ENCODE measurements at regions not wholly inside any gene's neighbourhood (a gene's known extent, or its start where the extent isn't known, plus 50 kb on each side); places are given as distances from the start of the nearest gene placed in this dataset.
"Not testable (repeated sequence)": the region's sequence is repeated elsewhere in the genome, so short reads cannot be mapped to it uniquely, and the experiment has no call there.

DNA sequence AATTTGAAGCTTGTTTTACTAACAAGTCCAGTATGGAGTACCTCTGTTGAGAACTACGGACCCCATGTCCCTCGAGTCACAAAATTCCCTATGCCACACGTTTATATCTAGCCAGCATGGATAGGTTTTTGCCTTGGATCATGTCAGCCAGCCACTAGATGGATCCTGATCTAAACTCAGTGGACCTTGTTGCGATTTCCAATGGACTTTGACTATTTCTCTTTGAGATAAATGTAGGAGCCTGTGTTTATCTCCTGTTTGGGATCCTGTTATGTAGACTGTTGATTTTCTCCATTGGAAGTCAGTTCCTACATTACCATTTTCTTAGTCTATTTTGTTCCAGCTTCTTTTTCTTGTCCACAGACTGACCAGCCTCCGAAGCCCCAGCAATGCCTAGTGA, 127.1 kb upstream of the BMAL1 start:
- no peak for DNase-seq
- Histone ChIP-seq H3K4me3 (no peak overlapping the region), H3K27ac (no peak overlapping the region), H3K9me3 (no peaks in the 10 kb centered on the region), H3K36me3 (no peaks in the 10 kb centered on the region), H3K4me1 (no peaks in the 10 kb centered on the region), H3K27me3 (no peaks in the 10 kb centered on the region), H3K9ac (ENCODE audit: low read depth in 2 of 2, low read length in 2 of 2) (no peak overlapping the region)
- TF ChIP-seq, protein P1, sequence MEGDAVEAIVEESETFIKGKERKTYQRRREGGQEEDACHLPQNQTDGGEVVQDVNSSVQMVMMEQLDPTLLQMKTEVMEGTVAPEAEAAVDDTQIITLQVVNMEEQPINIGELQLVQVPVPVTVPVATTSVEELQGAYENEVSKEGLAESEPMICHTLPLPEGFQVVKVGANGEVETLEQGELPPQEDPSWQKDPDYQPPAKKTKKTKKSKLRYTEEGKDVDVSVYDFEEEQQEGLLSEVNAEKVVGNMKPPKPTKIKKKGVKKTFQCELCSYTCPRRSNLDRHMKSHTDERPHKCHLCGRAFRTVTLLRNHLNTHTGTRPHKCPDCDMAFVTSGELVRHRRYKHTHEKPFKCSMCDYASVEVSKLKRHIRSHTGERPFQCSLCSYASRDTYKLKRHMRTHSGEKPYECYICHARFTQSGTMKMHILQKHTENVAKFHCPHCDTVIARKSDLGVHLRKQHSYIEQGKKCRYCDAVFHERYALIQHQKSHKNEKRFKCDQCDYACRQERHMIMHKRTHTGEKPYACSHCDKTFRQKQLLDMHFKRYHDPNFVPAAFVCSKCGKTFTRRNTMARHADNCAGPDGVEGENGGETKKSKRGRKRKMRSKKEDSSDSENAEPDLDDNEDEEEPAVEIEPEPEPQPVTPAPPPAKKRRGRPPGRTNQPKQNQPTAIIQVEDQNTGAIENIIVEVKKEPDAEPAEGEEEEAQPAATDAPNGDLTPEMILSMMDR (IDR thresholded peaks at IDR 0.05) = no peak
- intact Hi-C loops (cut with DNase I) = no loop called here

DNA sequence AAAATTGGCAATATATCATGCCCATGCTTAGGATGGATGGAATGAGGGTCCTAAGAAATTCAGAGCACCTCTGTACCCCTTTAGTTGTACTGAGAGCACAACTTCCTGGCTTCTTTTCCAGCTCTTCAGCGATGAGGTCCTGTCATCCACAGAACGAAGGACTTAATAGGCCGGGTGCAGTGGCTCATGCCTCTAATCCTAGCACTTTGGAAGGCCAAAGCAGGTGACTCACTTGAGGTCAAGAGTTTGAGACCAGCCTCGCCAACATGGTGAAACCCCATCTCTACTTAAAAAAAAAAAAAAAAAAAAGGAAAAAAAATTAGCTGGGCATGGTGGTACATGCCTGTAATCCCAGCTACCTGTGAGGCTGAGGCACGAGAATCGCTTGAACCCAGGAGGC, 125.3 kb upstream of the BMAL1 start:
- H3K9ac ChIP-seq (ENCODE audit: low read depth in 2 of 2, low read length in 2 of 2) = no peak overlapping the region
- H3K4me1 ChIP-seq = no peaks in the 10 kb centered on the region
- TF ChIP-seq, protein P1 (IDR thresholded peaks at IDR 0.05) = no peak
- H3K9me3 ChIP-seq = no peaks in the 10 kb centered on the region
- intact Hi-C loops (cut with DNase I) = loop anchor here (2.0 kb wide), 1 partner anchor 187 kb away; no protein-coding TSS in a partner anchor
- H3K27me3 ChIP-seq = no peaks in the 10 kb centered on the region
- no peak overlapping the region for H3K27ac ChIP-seq
- H3K36me3 ChIP-seq = no peaks in the 10 kb centered on the region
- DNase-seq = no peak
- no peak overlapping the region for H3K4me3 ChIP-seq

DNA sequence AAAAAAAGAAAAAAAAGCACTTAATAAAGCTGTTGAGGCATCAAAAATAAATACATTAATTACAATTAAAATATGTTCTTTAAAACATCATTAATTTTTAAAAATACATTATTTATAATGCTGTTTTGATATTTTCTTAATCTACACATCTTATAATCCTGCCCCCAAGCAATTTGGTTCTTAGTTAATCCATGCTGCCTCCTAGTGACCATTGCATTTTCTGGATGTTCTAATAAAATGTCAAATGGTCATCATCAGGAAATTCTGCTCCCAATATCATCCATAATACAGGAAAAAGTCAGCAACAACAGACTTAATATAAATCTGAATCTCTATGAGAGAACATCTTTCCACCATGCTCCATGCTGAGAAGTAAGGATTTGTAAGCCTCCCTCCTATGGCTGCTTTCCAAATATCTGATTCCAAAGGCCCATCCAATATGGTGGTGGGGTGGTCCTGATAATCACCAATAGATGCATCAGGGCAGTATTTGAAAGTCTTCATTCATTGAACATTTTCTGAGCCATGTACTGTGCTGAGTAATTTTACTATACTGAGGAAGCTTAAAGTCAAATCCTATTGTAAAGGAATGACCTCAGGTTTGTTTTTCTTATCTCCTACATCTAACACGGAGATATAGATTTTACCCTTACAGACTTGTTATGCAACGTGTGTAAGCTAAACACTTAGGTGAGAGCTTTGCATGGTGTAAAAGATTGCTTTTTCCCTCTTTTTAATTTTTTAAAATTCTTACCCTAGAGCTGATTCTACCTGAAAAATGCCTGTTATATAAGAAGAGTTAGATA, 124.7 kb upstream of the BMAL1 start:
- Histone ChIP-seq H3K27me3 (no peaks in the 10 kb centered on the region), H3K36me3 (no peaks in the 10 kb centered on the region), H3K27ac (no peak overlapping the region), H3K4me3 (no peak overlapping the region), H3K9me3 (no peaks in the 10 kb centered on the region), H3K9ac (ENCODE audit: low read depth in 2 of 2, low read length in 2 of 2) (no peak overlapping the region), H3K4me1 (no peaks in the 10 kb centered on the region)
- TF ChIP-seq, protein P1 (IDR thresholded peaks at IDR 0.05) = no peak
- no peak for DNase-seq
- intact Hi-C loops (cut with DNase I) = loop anchor here (2.0 kb wide), 1 partner anchor 188 kb away; no protein-coding TSS in a partner anchor

DNA sequence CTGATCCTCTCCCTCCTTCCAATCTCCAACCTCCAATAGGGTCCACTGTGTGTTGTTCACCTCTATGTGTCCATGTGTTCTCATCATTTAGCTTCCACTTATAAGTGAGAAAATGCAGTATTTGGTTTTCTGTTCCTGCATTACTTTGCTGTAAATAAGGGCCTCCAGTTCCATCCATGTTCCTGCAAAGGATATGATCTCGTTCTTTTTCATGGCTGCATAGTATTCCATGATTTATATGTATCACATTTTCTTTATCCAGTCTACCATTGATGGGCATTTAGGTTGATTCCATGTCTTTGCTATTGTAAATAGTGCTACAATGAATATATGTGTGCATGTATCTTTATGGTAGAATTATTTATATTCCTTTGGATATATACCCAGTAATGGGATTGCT, 123.2 kb upstream of the BMAL1 start:
- H3K27ac ChIP-seq; H3K9me3 ChIP-seq; H3K4me3 ChIP-seq; intact Hi-C loops (cut with DNase I); H3K4me1 ChIP-seq; H3K36me3 ChIP-seq; DNase-seq; H3K27me3 ChIP-seq; H3K9ac ChIP-seq (ENCODE audit: low read depth in 2 of 2, low read length in 2 of 2): not testable (repeated sequence)

DNA sequence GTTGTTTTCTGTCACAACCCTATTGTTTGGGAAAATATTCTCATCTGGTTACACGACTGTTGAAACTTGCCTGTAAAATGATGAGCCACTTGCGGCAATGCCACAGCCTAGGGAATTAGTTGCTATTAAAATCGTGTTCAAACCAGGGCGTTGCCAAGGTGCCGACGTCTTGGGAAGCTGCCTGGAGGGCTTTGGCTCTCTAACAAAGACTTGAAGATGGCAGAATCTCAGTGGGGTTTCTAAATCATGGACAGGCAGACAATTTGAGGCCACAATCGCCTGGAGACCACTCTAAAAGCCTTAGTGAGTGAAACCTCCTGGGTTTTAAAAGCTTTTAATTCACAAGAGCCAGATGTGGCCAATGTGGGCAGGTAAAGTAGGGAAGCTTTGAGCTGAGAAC, 117.2 kb upstream of the BMAL1 start:
- H3K9me3 ChIP-seq = no peaks in the 10 kb centered on the region
- TF ChIP-seq, protein P1 (IDR thresholded peaks at IDR 0.05) = no peak
- H3K27me3 ChIP-seq = no peaks in the 10 kb centered on the region
- H3K9ac ChIP-seq (ENCODE audit: low read depth in 2 of 2, low read length in 2 of 2) = no peak overlapping the region
- no peak overlapping the region for H3K27ac ChIP-seq
- DNase-seq = no peak
- H3K4me1 ChIP-seq = no peaks in the 10 kb centered on the region
- no peak overlapping the region for H3K4me3 ChIP-seq
- intact Hi-C loops (cut with DNase I) = no loop called here
- H3K36me3 ChIP-seq = no peaks in the 10 kb centered on the region

DNA sequence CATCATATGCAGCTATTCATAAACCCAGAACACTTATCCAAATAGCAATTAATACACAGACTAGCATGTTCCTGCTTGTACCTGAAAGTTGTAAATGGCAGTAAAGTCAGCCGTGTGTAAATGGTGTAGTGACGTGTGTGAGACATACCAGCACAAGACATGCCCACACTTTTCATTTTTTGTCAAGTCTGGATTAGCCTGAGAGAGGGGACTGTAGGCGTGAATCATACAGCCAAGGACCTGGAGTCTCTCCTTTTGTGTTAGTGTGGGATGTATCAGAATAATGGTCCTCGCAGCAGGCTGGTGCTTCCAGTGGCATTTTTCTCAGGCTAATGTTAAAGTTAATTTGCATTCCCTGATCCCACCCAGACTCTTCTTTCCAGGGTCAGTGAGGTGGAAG, 116.8 kb upstream of the BMAL1 start:
- no peak overlapping the region for H3K27ac ChIP-seq
- no peak for DNase-seq
- no peak overlapping the region for H3K9ac ChIP-seq (ENCODE audit: low read depth in 2 of 2, low read length in 2 of 2)
- H3K4me3 ChIP-seq = no peak overlapping the region
- H3K27me3 ChIP-seq = no peaks in the 10 kb centered on the region
- no peaks in the 10 kb centered on the region for H3K36me3 ChIP-seq
- no peaks in the 10 kb centered on the region for H3K4me1 ChIP-seq
- H3K9me3 ChIP-seq = no peaks in the 10 kb centered on the region
- TF ChIP-seq, protein P1 (IDR thresholded peaks at IDR 0.05) = no peak
- intact Hi-C loops (cut with DNase I) = no loop called here
